ENCODE measurements at regions not wholly inside any gene's neighbourhood (a gene's known extent, or its start where the extent isn't known, plus 50 kb on each side); places are given as distances from the start of the nearest gene placed in this dataset.

GRCh38 chr3:102094506-102094905 is 245.2 kb downstream of the NFKBIZ start:
- no peak for TF ChIP-seq CTCF (IDR thresholded peaks at IDR 0.05; ENCODE audit: low read depth, low read length, missing input control)
- TF ChIP-seq HNF4G (IDR thresholded peaks at IDR 0.05) = no peak
- no peak for TF ChIP-seq RAD21 (IDR thresholded peaks at IDR 0.05)
